ENCODE measurements at regions not wholly inside any gene's neighbourhood (a gene's known extent, or its start where the extent isn't known, plus 50 kb on each side); places are given as distances from the start of the nearest gene placed in this dataset.
A peak's percentile ranks its signal among the peaks of the same experiment; 100 is the strongest.

DNA sequence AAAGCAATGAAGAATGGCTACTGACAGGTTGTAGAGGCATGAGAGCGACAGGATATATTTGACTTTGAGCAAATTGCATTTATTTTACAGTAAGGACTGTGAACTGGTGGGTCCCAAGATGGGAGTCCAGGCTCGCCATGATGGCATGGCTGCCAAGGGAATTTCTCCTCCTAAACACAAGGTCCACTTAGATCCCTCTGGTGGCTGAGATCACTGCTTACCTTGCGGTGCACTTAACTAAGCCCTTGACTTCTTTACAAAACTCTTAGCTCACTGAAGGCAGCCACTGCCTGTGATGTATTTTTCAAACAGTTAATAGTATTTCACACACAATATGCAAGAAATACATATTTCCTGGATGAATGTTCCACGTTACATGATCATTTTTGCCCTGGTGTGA, 50.3 kb upstream of the SORBS2 start:
- no peak for DNase-seq

DNA sequence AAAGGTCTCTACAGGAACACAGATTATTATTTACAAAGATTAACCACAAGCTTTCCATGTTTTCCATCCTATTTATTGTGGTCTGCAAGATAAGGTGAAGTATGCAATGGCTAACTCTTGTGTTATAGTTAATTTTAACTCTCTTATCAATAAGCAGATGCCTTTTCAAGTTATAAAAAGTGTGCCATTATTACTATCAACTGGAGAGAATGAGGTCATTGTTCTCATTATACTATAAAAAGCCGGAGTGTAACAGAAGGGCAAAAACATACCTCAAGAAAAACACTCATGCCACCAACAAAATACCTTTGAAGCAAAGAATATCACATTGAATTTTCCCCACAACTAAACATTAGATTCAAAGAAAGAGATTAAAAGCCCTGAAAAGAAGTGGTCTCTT, 52.0 kb upstream of the SORBS2 start:
- DNase-seq = no peak

DNA sequence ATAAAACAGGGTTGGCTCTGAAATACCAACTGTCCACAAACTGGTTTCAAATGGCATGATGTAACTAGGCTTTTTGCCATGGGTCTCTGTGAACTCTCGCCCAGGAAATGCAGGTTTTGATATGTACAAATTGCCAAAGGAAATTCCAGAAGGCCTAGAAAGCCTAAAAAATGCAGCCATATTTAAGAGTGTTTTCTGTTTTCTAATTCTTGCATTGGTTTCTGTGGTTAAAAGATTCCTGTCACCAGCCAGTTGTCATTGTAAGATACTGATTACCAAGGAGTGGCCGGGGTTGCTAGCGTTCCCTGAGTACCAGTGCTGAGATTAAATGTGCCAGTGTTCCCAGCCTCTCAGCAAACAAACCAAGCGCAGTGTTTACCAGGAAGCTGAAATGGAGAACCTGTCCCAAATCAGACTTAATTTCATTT, 53.9 kb upstream of the SORBS2 start:
- no peak for DNase-seq

DNA sequence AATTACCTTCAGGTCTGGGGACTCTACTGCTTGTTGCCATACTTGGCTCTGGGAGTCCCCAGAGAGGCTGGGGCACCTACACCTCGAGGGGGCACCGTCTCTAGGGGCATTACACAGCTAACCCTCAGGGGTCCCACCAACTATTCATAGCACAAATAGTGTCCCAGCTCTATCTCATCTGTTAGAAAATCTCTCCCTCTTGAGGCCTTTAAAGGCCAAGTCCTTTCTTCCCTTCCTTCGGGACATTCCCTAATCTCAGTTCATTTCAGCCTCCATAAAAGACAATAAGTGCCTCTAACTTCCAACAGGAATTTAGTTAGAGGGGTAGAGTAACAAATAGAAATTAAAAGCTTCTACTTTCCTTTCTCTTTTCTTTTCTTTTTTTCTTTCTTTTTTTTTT, 55.8 kb upstream of the SORBS2 start:
- no peak for DNase-seq

DNA sequence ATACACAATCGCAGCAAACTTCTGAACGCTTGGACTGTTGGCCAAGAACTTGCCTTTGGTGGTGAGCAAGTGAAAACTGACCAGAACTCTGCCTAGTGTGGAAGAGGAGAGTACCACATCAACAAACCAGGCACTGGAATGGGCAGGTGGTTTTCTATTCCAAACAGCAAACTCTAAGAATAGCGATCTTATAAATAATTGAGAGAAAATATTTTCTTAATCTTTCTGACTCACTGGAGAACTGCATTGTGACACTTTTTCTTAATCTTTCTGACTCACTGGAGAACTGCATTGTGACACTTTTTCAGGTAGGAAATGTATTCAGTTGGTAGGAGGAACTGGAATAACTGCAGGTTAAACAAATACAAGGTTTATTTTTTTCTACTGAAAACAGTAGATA, 57.0 kb upstream of the SORBS2 start:
- DNase-seq = no peak

DNA sequence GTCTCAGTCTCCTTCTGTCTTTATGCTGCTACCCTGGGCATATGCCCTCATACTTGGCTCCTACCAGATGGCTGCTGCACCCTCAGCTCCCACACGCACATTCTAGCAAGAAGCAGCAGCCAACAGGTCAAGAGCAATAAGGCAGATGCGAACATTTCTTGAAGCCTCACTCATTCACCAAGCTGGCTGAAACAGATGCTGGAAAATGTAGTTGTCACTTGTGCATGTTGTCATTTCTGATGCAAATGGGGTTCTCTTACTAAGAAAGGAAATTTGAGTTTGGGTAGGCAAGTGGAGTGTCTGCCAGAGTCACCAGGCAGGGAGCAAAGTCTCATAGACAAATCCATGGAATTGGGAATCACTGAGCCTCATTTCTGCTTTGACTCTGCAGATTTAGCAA, 57.4 kb upstream of the SORBS2 start:
- peak; percentile 3 for DNase-seq

DNA sequence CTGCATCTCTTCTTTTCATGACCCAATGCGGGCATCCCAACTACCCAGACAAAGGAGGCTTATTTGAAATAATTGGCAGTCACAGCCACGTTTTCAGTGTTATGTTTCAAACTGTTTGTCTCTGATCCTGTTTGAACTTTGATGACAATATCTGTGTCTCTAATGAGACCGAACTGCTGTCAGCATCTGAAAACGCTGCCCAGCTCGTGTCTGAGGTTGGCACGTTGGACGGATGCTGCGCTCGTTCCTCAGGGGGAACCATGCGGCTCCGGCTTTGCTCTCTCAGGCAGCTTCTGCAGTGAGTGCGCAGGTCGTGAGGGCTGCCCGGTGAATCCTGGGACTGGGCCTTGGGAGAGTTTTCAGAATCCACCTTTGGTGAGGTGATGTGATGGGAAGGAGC, 58.4 kb upstream of the SORBS2 start:
- DNase-seq = no peak

DNA sequence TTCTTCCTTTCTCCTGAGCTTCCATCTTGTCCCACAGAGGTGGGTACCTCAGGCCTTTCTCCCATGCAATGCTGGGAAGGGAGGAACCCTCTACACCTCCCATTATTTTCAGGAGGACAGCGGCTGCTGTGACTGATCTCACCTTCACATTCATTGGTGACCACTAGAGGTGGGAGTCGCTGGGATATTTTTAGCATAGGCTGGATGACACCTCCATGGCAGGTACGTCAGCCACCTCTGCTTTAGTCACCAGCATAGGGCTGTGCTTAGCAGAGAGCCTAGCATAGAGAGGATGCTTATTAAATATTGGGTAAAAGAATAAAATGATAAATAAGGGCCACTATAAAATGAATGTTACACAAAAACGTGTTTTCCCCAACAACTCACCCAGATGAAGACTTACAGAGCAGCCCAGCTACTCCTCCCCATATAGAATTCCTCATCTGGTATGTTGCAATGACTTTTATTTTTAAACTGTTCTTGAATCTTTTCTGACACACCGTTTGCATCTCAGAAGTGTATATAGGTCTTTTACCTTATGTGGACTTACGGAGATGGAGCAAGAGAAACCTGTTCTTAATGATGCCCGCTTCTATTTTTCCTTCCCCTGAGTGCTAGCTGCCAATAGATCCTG, 60.9 kb upstream of the SORBS2 start:
- no peak for DNase-seq

DNA sequence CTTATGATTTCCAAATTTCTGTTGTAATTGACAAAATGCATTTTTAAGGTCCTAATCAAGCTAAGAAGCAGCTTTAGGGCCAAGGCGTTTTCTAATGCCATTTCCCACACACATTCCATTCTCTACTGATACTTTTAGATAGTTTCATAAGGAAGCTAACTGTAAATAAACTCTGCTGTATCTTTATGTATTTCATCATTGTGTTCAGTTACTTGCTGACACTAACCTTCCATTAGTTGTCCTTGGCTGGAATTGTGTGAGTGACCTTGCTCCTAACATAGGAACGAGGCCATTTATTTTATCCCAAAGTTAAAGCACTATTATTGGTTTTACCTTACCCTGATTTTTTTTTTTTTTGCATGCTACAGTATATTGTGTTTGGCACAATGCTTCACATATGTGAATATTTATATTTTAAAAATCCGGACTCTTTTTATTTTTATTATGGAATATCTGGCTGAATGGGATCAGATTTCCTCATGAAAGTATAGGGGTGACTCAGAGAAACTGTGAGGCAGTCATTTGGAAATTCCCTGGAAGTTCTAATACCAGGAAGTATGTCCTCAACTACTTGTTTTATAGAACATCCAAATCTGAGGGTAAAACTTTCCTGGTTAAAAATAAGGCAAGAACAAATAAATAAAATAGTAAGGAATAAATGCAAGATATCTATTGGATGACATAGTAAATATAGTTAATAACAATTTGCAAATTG, 62.7 kb upstream of the SORBS2 start:
- DNase-seq = no peak

DNA sequence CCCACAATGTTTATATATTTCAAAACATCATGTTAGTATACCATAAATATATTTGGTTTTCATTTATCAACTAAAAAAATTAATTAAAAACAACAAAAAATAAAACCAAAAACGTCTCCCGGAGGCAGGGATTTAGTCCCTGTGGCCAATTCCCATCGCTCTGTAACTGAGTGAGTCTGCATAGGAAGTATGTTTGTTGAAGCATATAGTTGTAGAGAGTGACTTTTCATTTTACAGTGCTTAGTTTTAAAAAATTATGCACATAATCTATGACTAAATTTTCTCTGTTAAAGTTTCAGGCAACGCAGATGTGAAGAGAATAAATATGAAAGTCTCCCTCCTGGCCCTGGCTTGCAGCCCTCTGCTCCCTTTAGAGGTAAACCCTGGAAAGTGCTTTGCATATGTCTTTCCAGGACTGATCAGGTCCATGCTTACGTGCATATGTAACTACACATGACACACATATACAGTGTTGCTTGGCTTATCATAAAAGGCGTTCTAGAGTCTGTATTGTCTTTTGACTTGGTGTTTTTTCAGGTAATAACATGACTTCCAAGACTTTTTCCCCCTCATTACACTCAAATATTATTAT, 63.4 kb upstream of the SORBS2 start:
- DNase-seq = no peak

DNA sequence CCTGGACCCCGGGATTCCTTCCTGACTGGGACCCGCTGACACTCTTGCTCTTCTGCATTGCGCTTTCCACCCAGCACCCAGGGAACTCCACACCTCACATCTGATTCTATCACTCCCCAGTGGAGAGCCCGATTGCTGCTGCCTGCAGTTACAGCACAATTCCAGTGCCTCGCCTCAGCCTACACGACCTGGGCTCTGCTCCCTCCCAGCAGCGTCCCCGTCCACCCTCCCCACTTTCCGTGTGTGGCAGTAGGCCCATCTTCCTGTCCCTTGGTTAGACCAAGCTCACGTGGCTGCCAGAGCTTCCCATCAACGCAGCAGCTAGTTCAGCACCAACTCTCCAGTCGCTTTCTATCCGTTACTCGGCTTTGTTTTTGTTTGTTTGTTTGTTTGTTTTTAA, 66.6 kb upstream of the SORBS2 start:
- no peak for DNase-seq

DNA sequence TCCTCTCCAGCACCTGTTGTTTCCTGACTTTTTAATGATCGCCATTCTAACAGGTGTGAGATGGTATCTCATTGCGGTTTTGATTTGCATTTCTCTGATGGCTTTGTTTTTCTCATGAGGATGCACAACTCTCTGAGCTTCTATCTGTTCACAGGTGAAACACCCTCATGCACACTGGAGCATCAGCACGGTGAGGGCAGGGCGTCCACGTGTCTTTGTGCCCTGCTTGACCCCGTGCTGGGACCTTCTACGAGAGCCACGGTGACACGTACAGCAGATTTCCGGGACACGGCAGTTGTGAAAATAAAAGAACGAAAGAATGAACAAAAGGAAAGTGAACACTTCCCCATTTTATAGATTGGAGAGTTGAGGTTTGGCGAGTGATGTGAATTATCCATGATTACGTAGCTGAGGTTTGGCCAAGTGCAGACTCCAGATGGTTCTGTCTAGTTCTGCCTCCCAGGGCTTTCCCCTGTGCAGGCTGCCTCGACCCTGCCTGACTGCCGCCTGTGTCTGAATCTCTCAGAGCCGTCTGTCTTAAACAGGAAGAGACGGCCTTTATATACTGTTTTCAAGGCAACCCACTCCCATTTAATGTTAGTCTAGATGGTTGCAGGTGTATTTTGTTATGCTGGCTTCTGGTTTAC, 67.8 kb upstream of the SORBS2 start:
- no peak for DNase-seq

DNA sequence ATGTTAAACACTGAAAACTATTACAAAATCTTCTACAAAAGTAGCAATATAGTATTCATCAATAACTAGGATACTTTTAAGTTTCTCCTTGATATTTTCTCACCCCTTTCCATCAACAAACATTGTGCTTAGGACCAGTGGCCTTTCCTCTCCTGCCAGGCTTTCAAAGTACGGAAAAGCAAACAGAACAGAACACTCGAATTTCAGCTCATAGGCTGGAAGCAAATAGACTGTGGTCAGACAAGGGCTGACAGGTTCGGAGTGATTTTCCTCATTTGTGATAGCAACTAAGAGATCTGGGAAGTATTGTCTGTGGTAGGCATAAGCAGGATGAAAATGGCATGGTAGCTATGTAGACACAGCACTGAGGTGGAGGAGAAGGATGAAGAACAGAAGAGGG, 68.6 kb upstream of the SORBS2 start:
- no peak for DNase-seq

DNA sequence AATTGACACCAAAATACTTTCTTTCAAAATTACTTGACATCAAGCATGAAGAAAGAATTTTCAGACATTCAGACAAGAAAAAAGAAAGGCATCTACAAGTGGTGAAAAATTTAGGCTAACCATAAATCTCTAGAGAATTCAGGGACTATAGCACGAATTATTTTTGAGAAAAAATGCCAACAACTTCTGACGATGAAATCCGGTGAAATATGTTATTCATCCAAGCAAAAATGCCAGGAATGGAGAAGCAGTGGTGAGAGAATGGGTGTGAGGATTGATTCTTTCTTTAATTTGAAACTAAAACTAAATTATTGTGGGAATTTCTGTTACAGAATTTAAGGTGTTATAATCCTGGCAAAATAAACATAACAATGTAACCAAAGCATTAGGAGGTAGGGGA, 69.4 kb upstream of the SORBS2 start:
- DNase-seq = no peak

DNA sequence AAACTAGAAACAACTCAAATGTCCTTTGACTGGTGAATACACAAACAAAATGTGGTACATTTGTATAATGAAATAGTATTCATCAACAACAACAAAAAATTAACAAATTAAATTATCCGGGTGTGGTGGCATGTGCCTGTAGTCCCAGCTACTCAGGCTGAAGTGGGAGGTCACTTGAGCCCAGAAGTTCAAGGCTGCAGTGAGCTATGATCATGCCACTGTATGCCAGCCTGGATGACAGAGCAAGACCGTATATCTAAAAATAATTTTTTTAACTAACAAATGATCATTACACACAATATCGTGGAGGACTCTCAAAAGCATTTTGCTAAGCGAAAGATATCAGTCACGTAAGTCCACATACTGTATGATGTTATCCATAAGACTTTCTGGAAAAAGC, 71.6 kb upstream of the SORBS2 start:
- DNase-seq = no peak

DNA sequence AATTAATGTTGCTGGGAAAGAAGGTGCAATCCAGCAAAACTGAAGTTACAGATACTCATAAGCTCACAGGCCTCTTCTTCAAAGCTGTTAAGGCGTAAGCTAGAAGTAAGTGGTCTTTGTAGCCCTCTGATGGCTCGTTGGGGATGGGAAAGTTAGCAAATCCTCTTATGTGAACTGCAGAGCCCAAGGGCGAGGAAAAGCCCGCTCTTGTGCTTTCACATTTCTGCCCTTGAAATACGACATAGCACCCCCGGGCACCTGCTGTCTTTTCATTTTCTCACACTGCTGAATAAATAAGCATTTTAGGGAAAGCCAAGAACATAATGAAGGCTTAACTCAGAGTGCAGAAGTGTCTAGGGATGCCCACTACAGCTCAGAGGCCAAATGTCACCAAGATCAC, 73.1 kb upstream of the SORBS2 start:
- no peak for DNase-seq

DNA sequence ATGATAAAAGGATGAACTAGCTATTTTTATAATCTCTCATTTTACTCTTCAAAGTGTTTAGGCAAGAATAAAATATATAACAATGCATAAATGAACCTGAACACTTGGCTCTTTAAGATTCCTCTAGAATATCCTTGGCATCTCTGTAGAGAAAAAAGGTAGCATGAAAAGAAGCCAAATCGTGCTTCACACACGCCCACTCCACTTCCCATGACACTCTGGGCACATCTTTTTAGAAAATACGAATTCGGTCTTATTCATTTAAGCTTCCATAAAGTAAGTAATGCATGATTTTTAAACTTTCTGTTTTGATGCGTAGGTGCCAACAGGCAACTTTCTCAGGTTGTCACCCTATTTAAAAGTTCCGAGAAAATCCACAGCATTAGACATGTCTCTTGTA, 73.6 kb upstream of the SORBS2 start:
- no peak for DNase-seq

DNA sequence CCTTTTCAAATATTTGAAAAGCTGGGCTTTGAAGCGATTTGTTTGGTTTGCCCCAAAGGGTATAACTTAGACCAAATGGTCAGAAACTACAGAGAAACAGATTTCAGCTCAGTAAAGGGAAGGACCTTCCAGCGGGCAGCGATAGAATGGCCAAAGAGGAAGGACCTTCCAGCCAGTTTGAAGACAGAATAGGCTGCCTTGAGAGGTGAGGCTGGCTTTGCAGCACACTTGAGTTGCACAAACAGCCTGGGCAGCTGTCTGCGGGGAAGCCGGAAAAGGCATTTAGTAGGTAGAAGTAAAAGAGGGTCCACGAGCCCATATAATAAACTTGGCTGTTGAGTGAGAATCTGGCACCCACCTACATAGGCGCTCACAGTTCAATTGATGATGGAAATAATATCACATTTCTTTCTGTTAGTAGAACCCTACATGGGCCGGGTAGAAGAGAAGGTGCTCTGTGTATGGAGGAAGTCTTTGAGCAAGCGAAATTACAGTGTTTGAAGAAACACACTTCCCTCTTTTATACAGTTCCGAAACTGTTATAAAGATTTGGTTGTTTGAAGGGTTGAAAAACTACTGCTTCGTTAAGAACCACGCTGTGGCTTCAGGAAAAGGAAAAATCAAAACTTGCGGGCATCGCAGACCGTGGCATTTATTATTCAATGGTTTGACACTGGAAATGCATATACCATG, 75.0 kb upstream of the SORBS2 start:
- DNase-seq = no peak

DNA sequence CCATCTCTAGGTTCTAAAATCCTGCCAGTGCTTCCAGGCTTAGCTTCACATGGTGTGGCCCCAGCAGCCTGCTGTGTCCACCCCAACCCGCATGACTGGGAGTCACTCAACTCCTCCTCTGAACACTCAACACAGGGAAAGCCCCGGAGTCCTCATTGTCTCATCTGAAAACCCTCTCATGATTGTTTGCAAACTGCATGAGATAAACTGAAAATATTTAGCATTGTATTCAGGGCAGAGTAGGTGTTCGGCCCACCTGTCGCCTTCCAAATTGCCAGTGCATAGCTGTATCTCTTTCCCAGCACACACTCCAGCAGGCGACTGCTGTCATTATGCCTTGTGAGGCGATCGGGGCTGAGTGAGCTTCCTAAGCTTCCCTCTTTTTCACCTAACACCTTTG, 76.7 kb upstream of the SORBS2 start:
- DNase-seq = no peak

DNA sequence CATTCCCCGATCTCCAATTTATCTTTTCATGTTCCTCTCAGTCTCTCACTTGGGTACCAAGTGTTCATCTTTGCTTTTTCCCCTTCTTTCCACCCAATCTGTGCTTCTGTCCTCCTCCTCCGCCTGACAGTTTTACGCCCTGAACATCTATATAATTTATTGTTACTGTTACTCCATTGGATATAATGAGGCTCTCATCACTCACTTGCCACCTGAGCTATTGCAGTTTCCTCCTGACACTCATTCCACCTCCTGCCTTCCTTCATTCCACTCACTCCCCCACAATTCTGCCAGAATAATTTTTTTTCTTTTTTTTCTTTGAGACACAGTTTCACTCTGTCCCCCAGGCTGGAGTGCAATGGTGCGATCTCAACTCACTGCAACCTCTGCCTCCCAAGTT, 77.6 kb upstream of the SORBS2 start:
- DNase-seq = no peak

DNA sequence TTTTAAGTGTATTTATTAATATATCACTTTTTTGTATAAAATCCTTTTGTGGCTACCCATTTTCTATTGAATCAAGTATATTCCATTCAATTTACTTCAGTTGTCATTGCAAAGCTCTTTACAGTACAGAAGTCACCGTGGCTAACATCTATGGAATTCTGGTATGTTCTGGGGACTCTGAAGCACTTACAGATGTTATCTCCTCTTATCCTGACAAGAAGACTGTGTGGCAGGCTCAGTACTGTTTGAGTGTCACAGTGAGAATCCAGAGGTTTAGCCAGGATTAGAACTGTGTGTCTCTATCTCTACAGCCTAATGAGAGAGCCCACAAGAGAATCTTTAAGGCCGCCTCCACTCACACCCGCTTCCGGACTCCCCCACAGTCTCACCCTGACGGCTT, 78.2 kb upstream of the SORBS2 start:
- DNase-seq = no peak

DNA sequence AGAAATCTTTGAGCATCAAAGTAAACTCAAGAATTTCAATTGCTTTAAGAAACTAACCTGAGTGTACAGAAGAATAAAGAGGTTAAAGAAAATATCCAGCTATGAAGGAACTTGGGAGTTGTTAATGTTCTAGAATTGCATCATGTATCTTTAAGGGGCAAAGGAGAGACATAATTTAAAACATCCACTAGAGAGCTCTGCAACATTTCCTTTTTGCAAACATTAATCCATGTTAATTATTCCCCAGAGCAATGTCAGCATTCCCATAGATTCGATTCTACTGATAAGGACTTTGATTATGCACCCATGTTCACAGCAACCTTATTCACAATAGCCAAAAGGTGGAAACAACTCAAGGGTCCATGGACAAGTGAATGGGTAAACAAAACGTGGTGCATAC, 80.2 kb upstream of the SORBS2 start:
- no peak for DNase-seq

DNA sequence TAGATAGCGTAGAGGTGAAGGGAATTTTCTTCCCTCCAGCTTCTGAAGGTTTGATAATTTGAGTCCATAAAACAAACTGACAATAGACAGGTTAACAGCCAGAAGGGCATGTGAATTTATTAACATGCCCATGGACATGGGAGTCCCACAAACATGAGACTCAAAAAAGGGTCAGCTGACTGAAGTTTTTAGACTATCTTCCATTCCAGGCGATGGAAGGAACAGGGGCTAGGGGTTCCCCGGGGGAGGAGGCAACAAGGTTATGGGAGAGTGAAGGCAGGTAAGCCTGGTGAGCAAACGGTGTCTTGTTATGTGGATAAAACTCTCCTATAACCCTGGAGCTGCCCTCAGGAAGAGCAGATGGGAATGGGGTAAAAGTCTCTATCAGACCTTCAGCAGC, 81.5 kb upstream of the SORBS2 start:
- DNase-seq = no peak

DNA sequence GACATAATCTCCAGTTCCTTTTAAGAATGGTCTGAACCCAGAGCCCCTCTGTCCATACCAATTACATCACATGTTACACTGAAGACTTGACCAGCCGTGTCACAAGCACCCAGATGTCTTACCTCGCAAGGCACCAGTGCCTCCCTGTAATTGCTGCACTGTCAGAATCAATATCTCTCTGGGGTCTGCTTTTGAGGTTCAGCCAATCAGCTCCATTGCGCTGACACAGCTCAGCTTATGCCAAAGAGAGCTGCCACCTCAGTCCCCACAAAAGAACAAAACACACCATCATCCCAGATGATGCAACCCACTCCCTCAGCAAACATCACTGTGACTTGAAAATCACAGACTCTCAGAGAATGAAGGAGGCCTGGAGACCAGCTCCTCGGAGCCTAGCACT, 82.5 kb upstream of the SORBS2 start:
- DNase-seq = no peak

All from DMS 273 treated with DMSO at 0.1 percent for 48 hours (cell line).